BJ (cell line): ENCODE measurements at regions not wholly inside any gene's neighbourhood (a gene's known extent, or its start where the extent isn't known, plus 50 kb on each side); places are given as distances from the start of the nearest gene placed in this dataset.

Source experiments
- CTCF ChIA-PET: fragments of 350-600 bp; formaldehyde crosslinking; extraction: SDS; loops from one replicate; lab custom pipeline; 2021; ENCODE audit warnings: antibody characterized with exemption, inconsistent platforms; lab: Yijun Ruan, JAX
- POLR2A ChIA-PET: fragments of 300-600 bp; sonication (Branson Sonifier 250); formaldehyde crosslinking; extraction: SDS; loops from one replicate; lab custom pipeline; 2021; ENCODE audit warnings: antibody characterized with exemption; lab: Charles Lee
- DNase-seq: peaks from one replicate; pipeline ENCODE4 v3.0.0-alpha.2; 2011; ENCODE audit warnings: low read depth
- H3K27me3 ChIP-seq: 2 replicates; pipeline ENCODE4 v1.6.0; 2011; ENCODE audit warnings: low read length; ENCODE audit not compliant: control insufficient read depth, insufficient read depth
- H3K36me3 ChIP-seq: 2 replicates; pipeline ENCODE4 v1.5.1; 2011; ENCODE audit warnings: low read length; ENCODE audit not compliant: control insufficient read depth, insufficient read depth
- H3K4me3 ChIP-seq: 2 replicates; pipeline ENCODE4 v1.5.1; 2011; ENCODE audit warnings: low read depth, mild to moderate bottlenecking, control low read depth, low read length
- TF ChIP-seq, protein P1 (sequence below): IDR thresholded peaks from 2 replicates; pipeline ENCODE4 v1.5.1; 2011; ENCODE audit warnings: low read depth, mild to moderate bottlenecking, control low read depth, inconsistent platforms, low read length, moderate library complexity; ENCODE audit not compliant: insufficient read depth

DNA sequence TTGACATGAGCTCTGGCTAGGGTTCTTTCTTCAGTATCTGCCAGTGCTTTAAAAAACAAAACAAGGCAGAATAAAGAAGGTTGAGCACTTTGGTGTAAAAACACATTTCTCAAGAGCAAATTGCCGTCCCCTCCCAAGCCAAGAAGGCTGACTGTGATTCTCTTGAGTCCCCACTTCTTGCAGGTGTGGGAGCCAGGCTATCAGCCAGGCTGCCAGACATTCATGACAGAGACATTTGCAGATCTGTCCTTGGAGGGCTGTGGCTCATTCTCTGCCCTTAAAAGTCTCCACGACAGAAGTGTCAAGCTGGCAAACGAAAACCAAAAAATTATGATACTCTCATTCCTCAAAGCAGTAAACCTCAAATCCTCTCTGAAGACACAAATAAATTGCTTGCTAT lies 749.3 kb upstream of the HS6ST1 start:
- TF ChIP-seq, protein P1, sequence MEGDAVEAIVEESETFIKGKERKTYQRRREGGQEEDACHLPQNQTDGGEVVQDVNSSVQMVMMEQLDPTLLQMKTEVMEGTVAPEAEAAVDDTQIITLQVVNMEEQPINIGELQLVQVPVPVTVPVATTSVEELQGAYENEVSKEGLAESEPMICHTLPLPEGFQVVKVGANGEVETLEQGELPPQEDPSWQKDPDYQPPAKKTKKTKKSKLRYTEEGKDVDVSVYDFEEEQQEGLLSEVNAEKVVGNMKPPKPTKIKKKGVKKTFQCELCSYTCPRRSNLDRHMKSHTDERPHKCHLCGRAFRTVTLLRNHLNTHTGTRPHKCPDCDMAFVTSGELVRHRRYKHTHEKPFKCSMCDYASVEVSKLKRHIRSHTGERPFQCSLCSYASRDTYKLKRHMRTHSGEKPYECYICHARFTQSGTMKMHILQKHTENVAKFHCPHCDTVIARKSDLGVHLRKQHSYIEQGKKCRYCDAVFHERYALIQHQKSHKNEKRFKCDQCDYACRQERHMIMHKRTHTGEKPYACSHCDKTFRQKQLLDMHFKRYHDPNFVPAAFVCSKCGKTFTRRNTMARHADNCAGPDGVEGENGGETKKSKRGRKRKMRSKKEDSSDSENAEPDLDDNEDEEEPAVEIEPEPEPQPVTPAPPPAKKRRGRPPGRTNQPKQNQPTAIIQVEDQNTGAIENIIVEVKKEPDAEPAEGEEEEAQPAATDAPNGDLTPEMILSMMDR, result no peak
- POLR2A ChIA-PET, result no interaction called here

GRCh38 chr2:129068543-129068942 lies 749.9 kb upstream of the HS6ST1 start:
- Histone ChIP-seq H3K4me3 (no peak overlapping the region), H3K27me3 (no peaks in the 10 kb centered on the region), H3K36me3 (no peaks in the 10 kb centered on the region)
- CTCF ChIA-PET, result no interaction called here
- DNase-seq, result no peak
- TF ChIP-seq, protein P1, result no peak
- POLR2A ChIA-PET, result no interaction called here

More for the DNA sequence above, 749.3 kb upstream of the HS6ST1 start:
- H3K36me3 ChIP-seq, result no peaks in the 10 kb centered on the region
- CTCF ChIA-PET, result no interaction called here
- H3K27me3 ChIP-seq, result no peaks in the 10 kb centered on the region
- no peak for DNase-seq
- no peak overlapping the region for H3K4me3 ChIP-seq

- POLR2A ChIA-PET, result no interaction called here
- TF ChIP-seq, protein P1, result no peak
- CTCF ChIA-PET, result no interaction called here
- no peak overlapping the region for H3K4me3 ChIP-seq
- no peak for DNase-seq
- no peaks in the 10 kb centered on the region for H3K27me3 ChIP-seq
- H3K36me3 ChIP-seq, result no peaks in the 10 kb centered on the region
Measured at GRCh38 chr2:129069875-129070594, 751.4 kb upstream of the HS6ST1 start.

DNA sequence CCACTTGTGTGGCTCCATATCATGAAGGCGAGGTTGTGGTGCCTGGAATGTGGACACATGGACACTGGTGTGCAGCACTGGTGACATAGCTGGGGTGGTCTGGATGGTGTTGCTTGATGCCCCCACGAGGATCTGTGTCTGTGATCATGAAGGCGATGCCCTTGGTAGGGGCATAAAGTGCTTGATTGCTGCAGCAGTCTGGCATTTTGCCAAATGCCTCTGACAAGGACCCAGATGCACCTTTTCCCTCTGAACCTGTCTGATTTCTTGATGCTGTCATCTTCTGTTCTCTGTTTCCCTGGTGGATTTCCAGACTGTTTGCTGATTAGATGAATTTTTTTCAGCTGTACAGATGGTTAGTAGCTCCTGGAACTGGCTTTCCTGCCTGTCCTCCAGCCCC lies 752.0 kb upstream of the HS6ST1 start:
- POLR2A ChIA-PET, result no interaction called here
- CTCF ChIA-PET, result no interaction called here
- H3K27me3 ChIP-seq, result no peaks in the 10 kb centered on the region
- TF ChIP-seq, protein P1, result no peak
- no peak overlapping the region for H3K4me3 ChIP-seq
- no peak for DNase-seq
- H3K36me3 ChIP-seq, result no peaks in the 10 kb centered on the region

DNA sequence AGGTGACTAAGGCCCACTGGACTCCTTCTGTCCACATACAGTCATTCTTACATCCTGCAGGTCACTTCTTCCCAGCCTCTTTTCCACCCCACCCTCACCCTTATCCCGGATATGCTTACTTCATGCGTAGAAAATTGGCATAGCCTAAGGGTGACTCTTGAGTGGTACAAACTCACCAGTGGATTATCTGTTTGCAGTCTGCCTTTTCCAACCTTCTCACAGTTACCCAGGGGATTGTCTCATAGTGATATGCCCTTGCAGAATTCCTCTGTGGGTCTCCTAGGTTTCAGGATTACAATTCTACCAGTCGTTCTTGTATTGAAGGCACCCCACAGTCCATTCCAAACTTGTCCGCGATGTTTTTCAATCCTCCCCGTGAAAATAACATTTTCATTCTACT lies 752.9 kb upstream of the HS6ST1 start:
- ChIA-PET POLR2A (no interaction called here), CTCF (interaction anchor here (1.3 kb wide), 1 partner anchor 29 kb away, joined by 3 read pairs; no protein-coding TSS in a partner anchor)
- Histone ChIP-seq H3K4me3 (no peak overlapping the region), H3K36me3 (no peaks in the 10 kb centered on the region), H3K27me3 (no peaks in the 10 kb centered on the region)
- no peak for DNase-seq
- TF ChIP-seq, protein P1, result no peak
